HepG2 (cell line): ENCODE measurements at regions not wholly inside any gene's neighbourhood (a gene's known extent, or its start where the extent isn't known, plus 50 kb on each side); places are given as distances from the start of the nearest gene placed in this dataset.

Experiments
- ATF5 ChIP-seq: sonication (generic); formaldehyde crosslinking; IDR thresholded peaks from 2 replicates; pipeline ENCODE4 v1.4.0; 2020; ENCODE audit warnings: mild to moderate bottlenecking, low read depth, missing genetic modification reagents
- ATF7-NPFF ChIP-seq: sonication (generic); formaldehyde crosslinking; IDR thresholded peaks from 2 replicates; pipeline ENCODE4 v1.8.1; 2023; ENCODE audit warnings: mild to moderate bottlenecking, low read depth, missing genetic modification reagents, moderate library complexity
- GLMP ChIP-seq: sonication (generic); formaldehyde crosslinking; IDR thresholded peaks from 2 replicates; pipeline ENCODE4 v1.9.0; 2021; ENCODE audit warnings: missing genetic modification reagents, mild to moderate bottlenecking, borderline replicate concordance
- GPN1 ChIP-seq: sonication (generic); formaldehyde crosslinking; IDR thresholded peaks from 2 replicates; pipeline ENCODE4 v1.5.1; 2020; ENCODE audit warnings: missing genetic modification reagents, borderline replicate concordance
- HOMEZ ChIP-seq: IDR thresholded peaks from 2 replicates; pipeline ENCODE4 v1.6.1; 2016; ENCODE audit warnings: low read depth
- HOXA7 ChIP-seq: sonication (generic); formaldehyde crosslinking; IDR thresholded peaks from 2 replicates; pipeline ENCODE4 v1.8.1; 2022; ENCODE audit warnings: mild to moderate bottlenecking, missing genetic modification reagents, moderate library complexity
- KDM2A ChIP-seq: sonication (generic); formaldehyde crosslinking; IDR thresholded peaks from 2 replicates; pipeline ENCODE4 v1.4.0; 2020; ENCODE audit warnings: low read depth, missing genetic modification reagents, borderline replicate concordance
- MIER3 ChIP-seq: IDR thresholded peaks from 2 replicates; pipeline ENCODE4 v1.6.1; 2016; ENCODE audit warnings: missing compliant biosample characterization, borderline replicate concordance
- NFAT5 ChIP-seq: sonication (generic); formaldehyde crosslinking; IDR thresholded peaks from 2 replicates; pipeline ENCODE4 v1.4.0; 2020; ENCODE audit warnings: missing genetic modification reagents
- NFRKB ChIP-seq: fragments of 450-650 bp; IDR thresholded peaks from 2 replicates; pipeline ENCODE4 v1.6.1; 2017
- RXRA ChIP-seq: sonication (generic); formaldehyde crosslinking; IDR thresholded peaks from 2 replicates; pipeline ENCODE4 v1.5.1; 2020; ENCODE audit warnings: missing genetic modification reagents
- SIX1 ChIP-seq: sonication (generic); formaldehyde crosslinking; IDR thresholded peaks from 2 replicates; pipeline ENCODE4 v1.4.0; 2020; ENCODE audit warnings: missing genetic modification reagents, borderline replicate concordance
- TBL1XR1 ChIP-seq: fragments of 150-350 bp; IDR thresholded peaks from 2 replicates; pipeline ENCODE4 v1.6.1; 2014; ENCODE audit warnings: borderline replicate concordance, low read length; ENCODE audit not compliant: partially characterized antibody
- THYN1 ChIP-seq: sonication (generic); formaldehyde crosslinking; IDR thresholded peaks from 2 replicates; pipeline ENCODE4 v1.8.1; 2023; ENCODE audit warnings: low read depth, mild to moderate bottlenecking, moderate library complexity, missing genetic modification reagents, borderline replicate concordance
- ZMAT5 ChIP-seq: sonication (generic); formaldehyde crosslinking; IDR thresholded peaks from 2 replicates; pipeline ENCODE4 v1.5.0; 2020; ENCODE audit warnings: mild to moderate bottlenecking, low read depth, missing genetic modification reagents, borderline replicate concordance
- ZNF121 ChIP-seq: sonication (generic); formaldehyde crosslinking; IDR thresholded peaks from 2 replicates; pipeline ENCODE4 v1.5.0; 2020; ENCODE audit warnings: mild to moderate bottlenecking, missing genetic modification reagents
- ZNF234 ChIP-seq: sonication (generic); formaldehyde crosslinking; conservative IDR thresholded peaks from 2 replicates; pipeline ENCODE4 v1.5.1; 2020; ENCODE audit warnings: mild to moderate bottlenecking, missing genetic modification reagents
- ZNF567 ChIP-seq: sonication (generic); formaldehyde crosslinking; IDR thresholded peaks from 2 replicates; pipeline ENCODE4 v1.8.1; 2023; ENCODE audit warnings: mild to moderate bottlenecking, missing genetic modification reagents, borderline replicate concordance
- ZNF598 ChIP-seq: sonication (generic); formaldehyde crosslinking; IDR thresholded peaks from 2 replicates; pipeline ENCODE4 v1.5.1; 2020; ENCODE audit warnings: mild to moderate bottlenecking, missing genetic modification reagents, borderline replicate concordance

- no peak for TF ChIP-seq ZMAT5 (CRISPR knock-in tag)
- no peak for TF ChIP-seq MIER3 (CRISPR knock-in tag)
- TF ChIP-seq TBL1XR1: peak; percentile 92
- no peak for TF ChIP-seq NFRKB
- TF ChIP-seq ATF5 (CRISPR knock-in tag): no peak
- no peak for TF ChIP-seq KDM2A (CRISPR knock-in tag)
- no peak for TF ChIP-seq SIX1
- TF ChIP-seq RXRA (CRISPR knock-in tag): no peak
- no peak for TF ChIP-seq NFAT5 (CRISPR knock-in tag)
- no peak for TF ChIP-seq THYN1 (CRISPR knock-in tag)
- TF ChIP-seq ZNF598: no peak
- no peak for TF ChIP-seq ATF7-NPFF (CRISPR knock-in tag)
- no peak for TF ChIP-seq GLMP (CRISPR knock-in tag)
- no peak for TF ChIP-seq ZNF567 (CRISPR knock-in tag)
- TF ChIP-seq GPN1: no peak
- TF ChIP-seq HOXA7 (CRISPR knock-in tag): no peak
- no peak for TF ChIP-seq ZNF121
- no peak for TF ChIP-seq HOMEZ (CRISPR knock-in tag)
- no peak for TF ChIP-seq ZNF234 (CRISPR knock-in tag)
- TF ChIP-seq, all 625 proteins: peak for 4
Observed at GRCh38 chr20:16942756-16943155, 194.6 kb downstream of the OTOR start (continued).
